Urinary bladder (tissue), 3 donors: ENCODE measurements at regions not wholly inside any gene's neighbourhood (a gene's known extent, or its start where the extent isn't known, plus 50 kb on each side); places are given as distances from the start of the nearest gene placed in this dataset.
"Not testable (repeated sequence)": the region's sequence is repeated elsewhere in the genome, so short reads cannot be mapped to it uniquely, and the experiment has no call there.

Source experiments
- DNase-seq: peaks from one replicate; pipeline ENCODE4 v3.0.0-alpha.2; 2015; ENCODE audit errors: extremely low spot score
- H3K27ac ChIP-seq: one replicate; pipeline ENCODE4 v1.5.1; 2013; ENCODE audit warnings: low read depth, mild to moderate bottlenecking, moderate library complexity
- H3K36me3 ChIP-seq: one replicate; pipeline ENCODE4 v1.6.1; 2013; ENCODE audit warnings: mild to moderate bottlenecking, moderate library complexity; ENCODE audit not compliant: insufficient read depth
- H3K4me1 ChIP-seq: one replicate; pipeline ENCODE4 v1.6.1; 2013; ENCODE audit warnings: mild to moderate bottlenecking, moderate library complexity; ENCODE audit not compliant: insufficient read depth
- H3K4me3 ChIP-seq: one replicate; pipeline ENCODE4 v1.5.1; 2013; ENCODE audit warnings: low read depth, low read length
- WGBS: extraction: QIAGEN DNeasy Blood & Tissue Kit; methylation state at CpG from one replicate; pipeline ENCODE4 v1.1.7; 2013; 5-methylcytosine and 5-hydroxymethylcytosine counted together
- donor health status: healthy with polysubstance abuse.
- donor health status: healthy.

GRCh38 chr10:35933940-35934641 lies 292.0 kb upstream of the FZD8 start:
- Histone ChIP-seq H3K36me3 (no peaks in the 10 kb centered on the region), H3K27ac (no peak overlapping the region), H3K4me1 (no peaks in the 10 kb centered on the region), H3K4me3 (no peak overlapping the region)
- WGBS, result 57% methylated on average over 5 of the region's 5 CpGs
- DNase-seq, result no peak

GRCh38 chr10:35933491-35933890 lies 291.4 kb upstream of the FZD8 start:
- H3K4me1 ChIP-seq, result no peaks in the 10 kb centered on the region
- H3K27ac ChIP-seq, result no peak overlapping the region
- H3K36me3 ChIP-seq, result no peaks in the 10 kb centered on the region
- 93% methylated on average over 1 of the region's 1 CpG for WGBS
- no peak overlapping the region for H3K4me3 ChIP-seq
- DNase-seq, result no peak

- not testable (repeated sequence) for H3K4me1 ChIP-seq, H3K27ac ChIP-seq
- WGBS, result 93% methylated on average over 2 of the region's 2 CpGs
Observed at GRCh38 chr10:35929962-35930361, 287.9 kb upstream of the FZD8 start.

GRCh38 chr10:35928748-35929147 lies 286.7 kb upstream of the FZD8 start:
- 75% methylated on average over 6 of the region's 6 CpGs for WGBS
- DNase-seq, result no peak
- no peaks in the 10 kb centered on the region for H3K4me1 ChIP-seq
- H3K4me3 ChIP-seq, result no peak overlapping the region
- H3K36me3 ChIP-seq, result no peaks in the 10 kb centered on the region
- no peak overlapping the region for H3K27ac ChIP-seq

More at GRCh38 chr10:35929962-35930361, 287.9 kb upstream of the FZD8 start:
- H3K4me3 ChIP-seq, H3K36me3 ChIP-seq, DNase-seq: not testable (repeated sequence)

- no peak overlapping the region for H3K4me3 ChIP-seq
- WGBS, result 87% methylated on average over 9 of the region's 9 CpGs
- no peaks in the 10 kb centered on the region for H3K36me3 ChIP-seq
- H3K4me1 ChIP-seq, result no peaks in the 10 kb centered on the region
- no peak for DNase-seq
- no peak overlapping the region for H3K27ac ChIP-seq
Observed at GRCh38 chr10:35927990-35928488, 285.9 kb upstream of the FZD8 start.

GRCh38 chr10:35927341-35927740 lies 285.2 kb upstream of the FZD8 start:
- H3K27ac ChIP-seq, result no peak overlapping the region
- DNase-seq, result no peak
- H3K4me3 ChIP-seq, result no peak overlapping the region
- no peaks in the 10 kb centered on the region for H3K4me1 ChIP-seq
- 69% methylated on average over 7 of the region's 7 CpGs for WGBS
- H3K36me3 ChIP-seq, result no peaks in the 10 kb centered on the region

GRCh38 chr10:35926846-35927245 lies 284.8 kb upstream of the FZD8 start:
- Histone ChIP-seq H3K27ac (no peak overlapping the region), H3K36me3 (no peaks in the 10 kb centered on the region), H3K4me3 (no peak overlapping the region), H3K4me1 (no peaks in the 10 kb centered on the region)
- 73% methylated on average over 1 of the region's 1 CpG for WGBS
- DNase-seq, result no peak

GRCh38 chr10:35925493-35925892 lies 283.4 kb upstream of the FZD8 start:
- DNase-seq, result no peak
- Histone ChIP-seq H3K4me1 (no peaks in the 10 kb centered on the region), H3K27ac (no peak overlapping the region), H3K36me3 (no peaks in the 10 kb centered on the region), H3K4me3 (no peak overlapping the region)
- WGBS, result 82% methylated on average over 1 of the region's 1 CpG

- no peak overlapping the region for H3K4me3 ChIP-seq
- no peak for DNase-seq
- no peaks in the 10 kb centered on the region for H3K36me3 ChIP-seq
- WGBS, result 74% methylated on average over 1 of the region's 1 CpG
- H3K4me1 ChIP-seq, result no peaks in the 10 kb centered on the region
- no peak overlapping the region for H3K27ac ChIP-seq
Observed at GRCh38 chr10:35924759-35925158, 282.7 kb upstream of the FZD8 start.

- Histone ChIP-seq H3K36me3 (no peaks in the 10 kb centered on the region), H3K27ac (no peak overlapping the region), H3K4me1 (no peaks in the 10 kb centered on the region), H3K4me3 (no peak overlapping the region)
- no peak for DNase-seq
- WGBS, result 93% methylated on average over 4 of the region's 4 CpGs
Observed at GRCh38 chr10:35922876-35923600, 280.9 kb upstream of the FZD8 start.

- H3K4me3 ChIP-seq, result no peak overlapping the region
- H3K36me3 ChIP-seq, result no peaks in the 10 kb centered on the region
- no peaks in the 10 kb centered on the region for H3K4me1 ChIP-seq
- 90% methylated on average over 13 of the region's 13 CpGs for WGBS
- DNase-seq, result no peak
- H3K27ac ChIP-seq, result no peak overlapping the region
Observed at GRCh38 chr10:35921866-35922350, 279.8 kb upstream of the FZD8 start.

GRCh38 chr10:35916791-35917190 lies 274.7 kb upstream of the FZD8 start:
- no peak for DNase-seq
- H3K27ac ChIP-seq, result no peak overlapping the region
- no peaks in the 10 kb centered on the region for H3K4me1 ChIP-seq
- WGBS, result 52% methylated on average over 4 of the region's 4 CpGs
- no peaks in the 10 kb centered on the region for H3K36me3 ChIP-seq
- no peak overlapping the region for H3K4me3 ChIP-seq

GRCh38 chr10:35913628-35914027 lies 271.5 kb upstream of the FZD8 start:
- DNase-seq, result no peak
- 97% methylated on average over 1 of the region's 1 CpG for WGBS
- Histone ChIP-seq H3K4me3 (no peak overlapping the region), H3K27ac (no peak overlapping the region), H3K36me3 (no peaks in the 10 kb centered on the region), H3K4me1 (no peaks in the 10 kb centered on the region)
